GM23338 (cell line): ENCODE measurements at regions not wholly inside any gene's neighbourhood (a gene's known extent, or its start where the extent isn't known, plus 50 kb on each side); places are given as distances from the start of the nearest gene placed in this dataset.

Experiments
- EZH2 ChIP-seq: fragments of 200-600 bp; sonication (generic); IDR thresholded peaks from one replicate; pipeline ENCODE4 v1.8.0; 2017; ENCODE audit warnings: antibody characterized with exemption, mild to moderate bottlenecking, low read depth; ENCODE audit not compliant: unreplicated experiment
- EZH2phosphoT487 ChIP-seq: fragments of 200-600 bp; sonication (generic); IDR thresholded peaks from one replicate; pipeline ENCODE4 v1.8.1; 2018; ENCODE audit warnings: antibody characterized with exemption; ENCODE audit not compliant: unreplicated experiment
- JUNB ChIP-seq: IDR thresholded peaks from one replicate; pipeline ENCODE4 v1.6.1; 2016; ENCODE audit warnings: antibody characterized with exemption; ENCODE audit not compliant: unreplicated experiment
- POLR2AphosphoS5 ChIP-seq: IDR thresholded peaks from 2 replicates; pipeline ENCODE4 v1.6.1; 2016; ENCODE audit warnings: antibody characterized with exemption, low read depth
- STAT1 ChIP-seq: IDR thresholded peaks from one replicate; pipeline ENCODE4 v1.6.1; 2016; ENCODE audit warnings: antibody characterized with exemption; ENCODE audit not compliant: unreplicated experiment
- ZNF114 ChIP-seq: fragments of 250-450 bp; sonication (Bioruptor Pico); IDR thresholded peaks from 2 replicates; pipeline ENCODE4 v1.5.0; 2020; ENCODE audit warnings: mild to moderate bottlenecking, moderate library complexity
- ZNF331 ChIP-seq: fragments of 250-450 bp; sonication (Bioruptor Pico); IDR thresholded peaks from 2 replicates; pipeline ENCODE4 v1.5.0; 2020; ENCODE audit warnings: low read depth, mild to moderate bottlenecking, moderate library complexity
- TF ChIP-seq, protein P1 (sequence below), 2 experiments: fragments of 200-600 bp in 1 of 2; sonication (generic) in 1 of 2; conservative IDR thresholded peaks; 2 replicates each; pipeline versions ENCODE4 v1.5.1 to v1.6.1; 2016 to 2017; ENCODE audit warnings: antibody characterized with exemption in 2 of 2, low read depth in 2 of 2, mild to moderate bottlenecking in 2 of 2, moderate library complexity in 1 of 2
- TF ChIP-seq, protein P2 (sequence below): IDR thresholded peaks from one replicate; pipeline ENCODE4 v1.6.1; 2018; ENCODE audit warnings: antibody characterized with exemption; ENCODE audit not compliant: unreplicated experiment
- TF ChIP-seq, protein P3 (sequence below): IDR thresholded peaks from 2 replicates; pipeline ENCODE4 v1.6.1; 2016; ENCODE audit warnings: antibody characterized with exemption
- TF ChIP-seq, protein P4 (sequence below): fragments of 250-450 bp; sonication (Bioruptor Pico); IDR thresholded peaks from 2 replicates; pipeline ENCODE4 v1.5.0; 2020; ENCODE audit warnings: mild to moderate bottlenecking, moderate library complexity

DNA sequence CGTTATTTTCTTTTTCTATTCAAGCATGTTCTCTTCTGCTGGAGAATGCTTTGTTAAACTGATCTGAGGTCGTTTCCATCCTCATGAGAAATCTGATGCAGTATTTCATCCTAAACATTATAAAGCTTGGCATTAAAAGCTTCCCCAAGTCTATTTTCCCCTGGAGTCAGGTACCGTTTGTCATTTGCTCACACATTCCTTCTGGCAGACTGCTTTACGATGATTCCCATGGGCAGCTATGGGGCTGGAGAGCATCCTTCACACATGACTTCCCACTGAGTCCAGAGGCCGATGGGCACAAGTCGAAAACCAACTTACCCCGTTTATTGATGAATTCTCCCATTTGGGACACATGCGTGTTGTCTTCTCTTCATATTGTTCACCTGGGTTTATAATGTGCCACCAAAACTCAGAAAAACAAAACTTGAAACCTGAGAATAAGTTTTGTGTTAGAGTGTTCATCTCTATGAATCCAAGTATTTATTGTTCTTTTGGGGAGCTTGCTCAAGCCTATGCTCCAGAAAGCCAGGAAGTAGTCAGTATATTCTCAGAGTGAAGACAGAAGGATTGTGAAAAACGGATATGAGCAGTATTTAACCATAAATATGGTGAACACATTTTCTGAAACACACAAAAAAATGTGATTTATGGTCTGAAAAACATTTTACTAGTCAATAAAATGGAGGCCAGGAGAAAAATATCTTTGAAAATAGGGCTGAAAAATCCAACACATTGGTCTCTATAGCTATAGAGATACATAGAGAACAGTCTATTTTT, 298.8 kb upstream of the NOCT start:
- TF ChIP-seq, protein P1, sequence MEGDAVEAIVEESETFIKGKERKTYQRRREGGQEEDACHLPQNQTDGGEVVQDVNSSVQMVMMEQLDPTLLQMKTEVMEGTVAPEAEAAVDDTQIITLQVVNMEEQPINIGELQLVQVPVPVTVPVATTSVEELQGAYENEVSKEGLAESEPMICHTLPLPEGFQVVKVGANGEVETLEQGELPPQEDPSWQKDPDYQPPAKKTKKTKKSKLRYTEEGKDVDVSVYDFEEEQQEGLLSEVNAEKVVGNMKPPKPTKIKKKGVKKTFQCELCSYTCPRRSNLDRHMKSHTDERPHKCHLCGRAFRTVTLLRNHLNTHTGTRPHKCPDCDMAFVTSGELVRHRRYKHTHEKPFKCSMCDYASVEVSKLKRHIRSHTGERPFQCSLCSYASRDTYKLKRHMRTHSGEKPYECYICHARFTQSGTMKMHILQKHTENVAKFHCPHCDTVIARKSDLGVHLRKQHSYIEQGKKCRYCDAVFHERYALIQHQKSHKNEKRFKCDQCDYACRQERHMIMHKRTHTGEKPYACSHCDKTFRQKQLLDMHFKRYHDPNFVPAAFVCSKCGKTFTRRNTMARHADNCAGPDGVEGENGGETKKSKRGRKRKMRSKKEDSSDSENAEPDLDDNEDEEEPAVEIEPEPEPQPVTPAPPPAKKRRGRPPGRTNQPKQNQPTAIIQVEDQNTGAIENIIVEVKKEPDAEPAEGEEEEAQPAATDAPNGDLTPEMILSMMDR (conservative IDR thresholded peaks at IDR 0.05; ENCODE audit: low read depth in 2 of 2): no peak
- TF ChIP-seq EZH2 (no peak), POLR2AphosphoS5 (no peak), EZH2phosphoT487 (no peak), ZNF331 (CRISPR knock-in tag) (no peak), STAT1 (no peak), JUNB (no peak), ZNF114 (CRISPR knock-in tag) (no peak)
- TF ChIP-seq, protein P2, sequence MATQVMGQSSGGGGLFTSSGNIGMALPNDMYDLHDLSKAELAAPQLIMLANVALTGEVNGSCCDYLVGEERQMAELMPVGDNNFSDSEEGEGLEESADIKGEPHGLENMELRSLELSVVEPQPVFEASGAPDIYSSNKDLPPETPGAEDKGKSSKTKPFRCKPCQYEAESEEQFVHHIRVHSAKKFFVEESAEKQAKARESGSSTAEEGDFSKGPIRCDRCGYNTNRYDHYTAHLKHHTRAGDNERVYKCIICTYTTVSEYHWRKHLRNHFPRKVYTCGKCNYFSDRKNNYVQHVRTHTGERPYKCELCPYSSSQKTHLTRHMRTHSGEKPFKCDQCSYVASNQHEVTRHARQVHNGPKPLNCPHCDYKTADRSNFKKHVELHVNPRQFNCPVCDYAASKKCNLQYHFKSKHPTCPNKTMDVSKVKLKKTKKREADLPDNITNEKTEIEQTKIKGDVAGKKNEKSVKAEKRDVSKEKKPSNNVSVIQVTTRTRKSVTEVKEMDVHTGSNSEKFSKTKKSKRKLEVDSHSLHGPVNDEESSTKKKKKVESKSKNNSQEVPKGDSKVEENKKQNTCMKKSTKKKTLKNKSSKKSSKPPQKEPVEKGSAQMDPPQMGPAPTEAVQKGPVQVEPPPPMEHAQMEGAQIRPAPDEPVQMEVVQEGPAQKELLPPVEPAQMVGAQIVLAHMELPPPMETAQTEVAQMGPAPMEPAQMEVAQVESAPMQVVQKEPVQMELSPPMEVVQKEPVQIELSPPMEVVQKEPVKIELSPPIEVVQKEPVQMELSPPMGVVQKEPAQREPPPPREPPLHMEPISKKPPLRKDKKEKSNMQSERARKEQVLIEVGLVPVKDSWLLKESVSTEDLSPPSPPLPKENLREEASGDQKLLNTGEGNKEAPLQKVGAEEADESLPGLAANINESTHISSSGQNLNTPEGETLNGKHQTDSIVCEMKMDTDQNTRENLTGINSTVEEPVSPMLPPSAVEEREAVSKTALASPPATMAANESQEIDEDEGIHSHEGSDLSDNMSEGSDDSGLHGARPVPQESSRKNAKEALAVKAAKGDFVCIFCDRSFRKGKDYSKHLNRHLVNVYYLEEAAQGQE: no peak
- TF ChIP-seq, protein P3, sequence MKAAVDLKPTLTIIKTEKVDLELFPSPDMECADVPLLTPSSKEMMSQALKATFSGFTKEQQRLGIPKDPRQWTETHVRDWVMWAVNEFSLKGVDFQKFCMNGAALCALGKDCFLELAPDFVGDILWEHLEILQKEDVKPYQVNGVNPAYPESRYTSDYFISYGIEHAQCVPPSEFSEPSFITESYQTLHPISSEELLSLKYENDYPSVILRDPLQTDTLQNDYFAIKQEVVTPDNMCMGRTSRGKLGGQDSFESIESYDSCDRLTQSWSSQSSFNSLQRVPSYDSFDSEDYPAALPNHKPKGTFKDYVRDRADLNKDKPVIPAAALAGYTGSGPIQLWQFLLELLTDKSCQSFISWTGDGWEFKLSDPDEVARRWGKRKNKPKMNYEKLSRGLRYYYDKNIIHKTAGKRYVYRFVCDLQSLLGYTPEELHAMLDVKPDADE: no peak
- TF ChIP-seq, protein P4, sequence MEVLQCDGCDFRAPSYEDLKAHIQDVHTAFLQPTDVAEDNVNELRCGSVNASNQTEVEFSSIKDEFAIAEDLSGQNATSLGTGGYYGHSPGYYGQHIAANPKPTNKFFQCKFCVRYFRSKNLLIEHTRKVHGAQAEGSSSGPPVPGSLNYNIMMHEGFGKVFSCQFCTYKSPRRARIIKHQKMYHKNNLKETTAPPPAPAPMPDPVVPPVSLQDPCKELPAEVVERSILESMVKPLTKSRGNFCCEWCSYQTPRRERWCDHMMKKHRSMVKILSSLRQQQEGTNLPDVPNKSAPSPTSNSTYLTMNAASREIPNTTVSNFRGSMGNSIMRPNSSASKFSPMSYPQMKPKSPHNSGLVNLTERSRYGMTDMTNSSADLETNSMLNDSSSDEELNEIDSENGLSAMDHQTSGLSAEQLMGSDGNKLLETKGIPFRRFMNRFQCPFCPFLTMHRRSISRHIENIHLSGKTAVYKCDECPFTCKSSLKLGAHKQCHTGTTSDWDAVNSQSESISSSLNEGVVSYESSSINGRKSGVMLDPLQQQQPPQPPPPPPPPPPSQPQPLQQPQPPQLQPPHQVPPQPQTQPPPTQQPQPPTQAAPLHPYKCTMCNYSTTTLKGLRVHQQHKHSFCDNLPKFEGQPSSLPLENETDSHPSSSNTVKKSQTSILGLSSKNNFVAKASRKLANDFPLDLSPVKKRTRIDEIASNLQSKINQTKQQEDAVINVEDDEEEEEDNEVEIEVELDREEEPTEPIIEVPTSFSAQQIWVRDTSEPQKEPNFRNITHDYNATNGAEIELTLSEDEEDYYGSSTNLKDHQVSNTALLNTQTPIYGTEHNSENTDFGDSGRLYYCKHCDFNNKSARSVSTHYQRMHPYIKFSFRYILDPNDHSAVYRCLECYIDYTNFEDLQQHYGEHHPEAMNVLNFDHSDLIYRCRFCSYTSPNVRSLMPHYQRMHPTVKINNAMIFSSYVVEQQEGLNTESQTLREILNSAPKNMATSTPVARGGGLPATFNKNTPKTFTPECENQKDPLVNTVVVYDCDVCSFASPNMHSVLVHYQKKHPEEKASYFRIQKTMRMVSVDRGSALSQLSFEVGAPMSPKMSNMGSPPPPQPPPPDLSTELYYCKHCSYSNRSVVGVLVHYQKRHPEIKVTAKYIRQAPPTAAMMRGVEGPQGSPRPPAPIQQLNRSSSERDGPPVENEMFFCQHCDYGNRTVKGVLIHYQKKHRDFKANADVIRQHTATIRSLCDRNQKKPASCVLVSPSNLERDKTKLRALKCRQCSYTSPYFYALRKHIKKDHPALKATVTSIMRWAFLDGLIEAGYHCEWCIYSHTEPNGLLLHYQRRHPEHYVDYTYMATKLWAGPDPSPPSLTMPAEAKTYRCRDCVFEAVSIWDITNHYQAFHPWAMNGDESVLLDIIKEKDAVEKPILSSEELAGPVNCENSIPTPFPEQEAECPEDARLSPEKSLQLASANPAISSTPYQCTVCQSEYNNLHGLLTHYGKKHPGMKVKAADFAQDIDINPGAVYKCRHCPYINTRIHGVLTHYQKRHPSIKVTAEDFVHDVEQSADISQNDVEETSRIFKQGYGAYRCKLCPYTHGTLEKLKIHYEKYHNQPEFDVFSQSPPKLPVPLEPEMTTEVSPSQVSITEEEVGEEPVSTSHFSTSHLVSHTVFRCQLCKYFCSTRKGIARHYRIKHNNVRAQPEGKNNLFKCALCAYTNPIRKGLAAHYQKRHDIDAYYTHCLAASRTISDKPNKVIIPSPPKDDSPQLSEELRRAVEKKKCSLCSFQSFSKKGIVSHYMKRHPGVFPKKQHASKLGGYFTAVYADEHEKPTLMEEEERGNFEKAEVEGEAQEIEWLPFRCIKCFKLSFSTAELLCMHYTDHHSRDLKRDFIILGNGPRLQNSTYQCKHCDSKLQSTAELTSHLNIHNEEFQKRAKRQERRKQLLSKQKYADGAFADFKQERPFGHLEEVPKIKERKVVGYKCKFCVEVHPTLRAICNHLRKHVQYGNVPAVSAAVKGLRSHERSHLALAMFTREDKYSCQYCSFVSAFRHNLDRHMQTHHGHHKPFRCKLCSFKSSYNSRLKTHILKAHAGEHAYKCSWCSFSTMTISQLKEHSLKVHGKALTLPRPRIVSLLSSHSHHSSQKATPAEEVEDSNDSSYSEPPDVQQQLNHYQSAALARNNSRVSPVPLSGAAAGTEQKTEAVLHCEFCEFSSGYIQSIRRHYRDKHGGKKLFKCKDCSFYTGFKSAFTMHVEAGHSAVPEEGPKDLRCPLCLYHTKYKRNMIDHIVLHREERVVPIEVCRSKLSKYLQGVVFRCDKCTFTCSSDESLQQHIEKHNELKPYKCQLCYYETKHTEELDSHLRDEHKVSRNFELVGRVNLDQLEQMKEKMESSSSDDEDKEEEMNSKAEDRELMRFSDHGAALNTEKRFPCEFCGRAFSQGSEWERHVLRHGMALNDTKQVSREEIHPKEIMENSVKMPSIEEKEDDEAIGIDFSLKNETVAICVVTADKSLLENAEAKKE: no peak
